WTC11 (cell line): ENCODE measurements at regions not wholly inside any gene's neighbourhood (a gene's known extent, or its start where the extent isn't known, plus 50 kb on each side); places are given as distances from the start of the nearest gene placed in this dataset.

Experiments used
- ATAC-seq: fragments of 200-7000 bp; cut with Tn5 transposase; 2 replicates; pipeline ENCODE4 v1.10.0; 2021; ENCODE audit warnings: mild to moderate bottlenecking, moderate library complexity
- CTCF ChIA-PET: fragments of 300-600 bp; sonication (Branson Sonifier 250); formaldehyde crosslinking; loops from one replicate; lab custom pipeline; 2021; ENCODE audit warnings: antibody characterized with exemption; lab: Charles Lee
- POLR2A ChIA-PET: fragments of 350-600 bp; sonication (Branson Sonifier 250); formaldehyde crosslinking; loops from one replicate; lab custom pipeline; 2021; ENCODE audit warnings: antibody characterized with exemption; lab: Charles Lee
- DNase-seq: peaks from one replicate; pipeline ENCODE4 v3.0.0; 2021; ENCODE audit warnings: low spot score
- H3K27ac Mint-ChIP-seq: 2 replicates; pipeline ENCODE4 v1.8.0; 2021; ENCODE audit warnings: mixed read lengths
- H3K27me3 Mint-ChIP-seq: 2 replicates; pipeline ENCODE4 v1.8.0; 2021; ENCODE audit warnings: low read depth, mild to moderate bottlenecking, moderate library complexity, mixed read lengths
- H3K36me3 Mint-ChIP-seq: 2 replicates; pipeline ENCODE4 v1.8.0; 2021; ENCODE audit warnings: mixed read lengths
- H3K4me1 Mint-ChIP-seq: 2 replicates; pipeline ENCODE4 v1.8.0; 2022; ENCODE audit warnings: mixed read lengths
- H3K4me3 Mint-ChIP-seq: 2 replicates; pipeline ENCODE4 v1.8.0; 2021; ENCODE audit warnings: mild to moderate bottlenecking, moderate library complexity, mixed read lengths
- H3K9me3 Mint-ChIP-seq: 2 replicates; pipeline ENCODE4 v1.8.0; 2021; ENCODE audit warnings: mixed read lengths
- AR ChIP-seq: fragments of 250-450 bp; sonication (Bioruptor Pico); IDR thresholded peaks from 2 replicates; pipeline ENCODE4 v1.9.0; 2021; ENCODE audit warnings: mild to moderate bottlenecking
- ATF1 ChIP-seq: sonication (generic); formaldehyde crosslinking; IDR thresholded peaks from 2 replicates; pipeline ENCODE4 v1.8.1; 2023; ENCODE audit warnings: mild to moderate bottlenecking, moderate library complexity, missing genetic modification reagents
- CBFB ChIP-seq: sonication (generic); formaldehyde crosslinking; IDR thresholded peaks from 2 replicates; pipeline ENCODE4 v1.8.1; 2022; ENCODE audit warnings: mild to moderate bottlenecking, low read depth, missing genetic modification reagents
- CDX4 ChIP-seq: fragments of 250-450 bp; sonication (Bioruptor Pico); IDR thresholded peaks from 2 replicates; pipeline ENCODE4 v1.9.0; 2021; ENCODE audit warnings: moderate library complexity, mild to moderate bottlenecking, inconsistent platforms, borderline replicate concordance
- ESRRA ChIP-seq: sonication (generic); formaldehyde crosslinking; IDR thresholded peaks from 2 replicates; pipeline ENCODE4 v1.8.1; 2022; ENCODE audit warnings: mild to moderate bottlenecking, missing genetic modification reagents, borderline replicate concordance
- IRF1 ChIP-seq: sonication (generic); formaldehyde crosslinking; IDR thresholded peaks from 2 replicates; pipeline ENCODE4 v1.8.0; 2023; ENCODE audit warnings: missing genetic modification reagents
- NFE2L1 ChIP-seq: sonication (generic); formaldehyde crosslinking; IDR thresholded peaks from 2 replicates; pipeline ENCODE4 v1.8.1; 2023; ENCODE audit warnings: missing genetic modification reagents
- NR1H2 ChIP-seq: sonication (generic); formaldehyde crosslinking; IDR thresholded peaks from 2 replicates; pipeline ENCODE4 v1.9.0; 2021; ENCODE audit warnings: mild to moderate bottlenecking, moderate library complexity, missing genetic modification reagents
- NR2C2 ChIP-seq: sonication (generic); formaldehyde crosslinking; IDR thresholded peaks from 2 replicates; pipeline ENCODE4 v1.8.0; 2022; ENCODE audit warnings: mild to moderate bottlenecking, missing genetic modification reagents
- RORB ChIP-seq: fragments of 250-450 bp; sonication (Bioruptor Pico); IDR thresholded peaks from 2 replicates; pipeline ENCODE4 v1.9.0; 2021; ENCODE audit warnings: mild to moderate bottlenecking
- SMAD3 ChIP-seq: sonication (generic); formaldehyde crosslinking; IDR thresholded peaks from 2 replicates; pipeline ENCODE4 v1.8.0; 2022; ENCODE audit warnings: missing genetic modification reagents, mild to moderate bottlenecking, borderline replicate concordance
- STAT6 ChIP-seq: sonication (generic); formaldehyde crosslinking; conservative IDR thresholded peaks from 2 replicates; pipeline ENCODE4 v1.8.1; 2023; ENCODE audit warnings: mild to moderate bottlenecking, low read depth, missing genetic modification reagents, moderate library complexity
- USF1 ChIP-seq: sonication (generic); formaldehyde crosslinking; IDR thresholded peaks from 2 replicates; pipeline ENCODE4 v1.8.0; 2022; ENCODE audit warnings: mild to moderate bottlenecking, missing genetic modification reagents
- ZMAT4 ChIP-seq: fragments of 250-450 bp; sonication (Bioruptor Pico); IDR thresholded peaks from 2 replicates; pipeline ENCODE4 v1.9.0; 2021; ENCODE audit warnings: mild to moderate bottlenecking
- ZNF219 ChIP-seq: sonication (generic); formaldehyde crosslinking; IDR thresholded peaks from 2 replicates; pipeline ENCODE4 v1.8.0; 2023; ENCODE audit warnings: missing genetic modification reagents, mild to moderate bottlenecking, borderline replicate concordance
- ZSCAN18 ChIP-seq: fragments of 250-450 bp; sonication (Bioruptor Pico); IDR thresholded peaks from 2 replicates; pipeline ENCODE4 v2.1.2; 2022; ENCODE audit warnings: mild to moderate bottlenecking, moderate library complexity
- TF ChIP-seq, protein P1 (sequence below): sonication (generic); formaldehyde crosslinking; IDR thresholded peaks from 2 replicates; pipeline ENCODE4 v1.8.1; 2023; ENCODE audit warnings: mild to moderate bottlenecking, missing genetic modification reagents

DNA sequence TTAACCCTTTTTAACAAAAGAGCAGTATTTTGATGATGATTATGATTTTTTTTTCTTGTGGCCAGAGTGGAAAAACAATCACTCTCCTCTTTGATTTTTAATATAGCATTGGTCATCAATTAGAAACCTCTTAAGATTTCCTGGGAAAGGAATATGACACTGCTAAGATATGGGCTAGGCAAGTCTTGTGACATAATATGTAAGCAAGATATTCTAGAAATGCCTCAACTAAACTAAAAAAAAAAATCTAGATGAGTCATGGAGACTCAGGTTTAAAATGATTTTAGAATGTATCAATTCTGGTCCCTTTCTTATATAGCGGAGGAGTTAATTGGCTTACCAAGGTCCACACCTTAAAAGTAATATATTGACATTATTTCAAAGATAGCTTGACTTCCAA is 60.3 kb upstream of the JUN start:
- Mint-ChIP-seq H3K9me3 (no peaks in the 10 kb centered on the region), H3K4me3 (no peak overlapping the region), H3K36me3 (no peaks in the 10 kb centered on the region), H3K27me3 (no peaks in the 10 kb centered on the region), H3K4me1 (peaks cover 3% of the 10 kb centered on the region)
- POLR2A ChIA-PET: no interaction called here
- ATAC-seq: no peak
- CTCF ChIA-PET: interaction anchor here (0.9 kb wide), 1 partner anchor 81 kb away, joined by 3 read pairs; no protein-coding TSS in a partner anchor
- no peak for DNase-seq
- TF ChIP-seq, protein P1, sequence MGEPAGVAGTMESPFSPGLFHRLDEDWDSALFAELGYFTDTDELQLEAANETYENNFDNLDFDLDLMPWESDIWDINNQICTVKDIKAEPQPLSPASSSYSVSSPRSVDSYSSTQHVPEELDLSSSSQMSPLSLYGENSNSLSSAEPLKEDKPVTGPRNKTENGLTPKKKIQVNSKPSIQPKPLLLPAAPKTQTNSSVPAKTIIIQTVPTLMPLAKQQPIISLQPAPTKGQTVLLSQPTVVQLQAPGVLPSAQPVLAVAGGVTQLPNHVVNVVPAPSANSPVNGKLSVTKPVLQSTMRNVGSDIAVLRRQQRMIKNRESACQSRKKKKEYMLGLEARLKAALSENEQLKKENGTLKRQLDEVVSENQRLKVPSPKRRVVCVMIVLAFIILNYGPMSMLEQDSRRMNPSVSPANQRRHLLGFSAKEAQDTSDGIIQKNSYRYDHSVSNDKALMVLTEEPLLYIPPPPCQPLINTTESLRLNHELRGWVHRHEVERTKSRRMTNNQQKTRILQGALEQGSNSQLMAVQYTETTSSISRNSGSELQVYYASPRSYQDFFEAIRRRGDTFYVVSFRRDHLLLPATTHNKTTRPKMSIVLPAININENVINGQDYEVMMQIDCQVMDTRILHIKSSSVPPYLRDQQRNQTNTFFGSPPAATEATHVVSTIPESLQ (CRISPR knock-in tag): no peak
- TF ChIP-seq NR2C2 (CRISPR knock-in tag) (no peak), IRF1 (CRISPR knock-in tag) (no peak), STAT6 (CRISPR knock-in tag) (no peak), NR1H2 (CRISPR knock-in tag) (no peak), ATF1 (CRISPR knock-in tag) (no peak), ZMAT4 (no peak), NFE2L1 (no peak), RORB (CRISPR knock-in tag) (no peak), USF1 (no peak), CBFB (CRISPR knock-in tag) (no peak), SMAD3 (no peak), ESRRA (CRISPR knock-in tag) (no peak), AR (no peak), ZSCAN18 (CRISPR knock-in tag) (no peak), ZNF219 (CRISPR knock-in tag) (no peak), CDX4 (no peak)
- TF ChIP-seq, all 79 proteins: peak for 0
- H3K27ac Mint-ChIP-seq: no peak overlapping the region
